Body of pancreas (tissue), 4 donors: ENCODE measurements at regions not wholly inside any gene's neighbourhood (a gene's known extent, or its start where the extent isn't known, plus 50 kb on each side); places are given as distances from the start of the nearest gene placed in this dataset.
"Not testable (repeated sequence)": the region's sequence is repeated elsewhere in the genome, so short reads cannot be mapped to it uniquely, and the experiment has no call there.

Experiments
- ATAC-seq: fragments of 150-250 bp; one replicate; pipeline ENCODE4 v1.9.1; 2016
- DNase-seq, 4 donors: peaks; one replicate each; pipeline ENCODE4 v3.0.0-alpha.2; 2019
- H3K27ac ChIP-seq, 4 donors: fragments of 200-600 bp; sonication (generic); 1 replicate in 3 of 4; 2 replicates in 1 of 4; pipeline versions ENCODE4 v1.5.1 to v1.6.1; 2016 to 2019; ENCODE audit warnings: mild to moderate bottlenecking in 1 of 4, mixed read lengths in 1 of 4, moderate library complexity in 1 of 4
- H3K27me3 ChIP-seq, 2 donors: fragments of 200-600 bp; sonication (generic); one replicate each; pipeline ENCODE4 v1.6.0; 2016; ENCODE audit warnings: mild to moderate bottlenecking in 1 of 2
- H3K36me3 ChIP-seq, 2 donors: fragments of 200-600 bp; sonication (generic); replicated peaks in 1 of 2; 2 replicates each; pipeline ENCODE4 v1.5.1; 2016; ENCODE audit warnings: low read depth in 2 of 2; ENCODE audit not compliant: insufficient read depth in 1 of 2
- H3K4me1 ChIP-seq: fragments of 200-600 bp; sonication (generic); one replicate; pipeline ENCODE4 v1.6.0; 2016
- H3K4me3 ChIP-seq, 2 donors: fragments of 200-600 bp; sonication (generic); 1 replicate in 1 of 2; 2 replicates in 1 of 2; pipeline ENCODE4 v1.5.1; 2016 to 2019
- H3K9me3 ChIP-seq, 3 donors: fragments of 200-600 bp; sonication (generic); 1 replicate in 2 of 3; 2 replicates in 1 of 3; pipeline ENCODE4 v1.5.1; 2016
- CTCF ChIP-seq, 7 experiments: fragments of 450-650 bp in 4 of 7; fragments of 200-600 bp in 3 of 7; sonication (generic) in 3 of 7; IDR thresholded peaks; one replicate each; pipeline ENCODE4 v1.5.1; 2016 to 2019; ENCODE audit warnings: antibody characterized with exemption in 7 of 7
- POLR2A ChIP-seq, 3 donors: fragments of 450-650 bp; IDR thresholded peaks; one replicate each; pipeline ENCODE4 v1.6.1; 2016; ENCODE audit warnings: antibody characterized with exemption in 3 of 3, mild to moderate bottlenecking in 2 of 3
- WGBS, 2 donors: methylation state at CpG; one replicate each; pipeline ENCODE4 v1.1.5; 2017; 5-methylcytosine and 5-hydroxymethylcytosine counted together
- intact Hi-C: fragments of 100-400 bp; cut with DNase I; formaldehyde crosslinking; loops from one replicate; pipeline ENCODE4 v1.15.1; 2023

- Histone ChIP-seq H3K4me1 (no peaks in the 10 kb centered on the region), H3K36me3 (no peaks in the 10 kb centered on the region), H3K27me3 (no peaks in the 10 kb centered on the region), H3K9me3 (no peaks in the 10 kb centered on the region), H3K27ac (no peak overlapping the region), H3K4me3 (no peak overlapping the region)
- intact Hi-C loops = no loop called here
- no peak for ATAC-seq
- 79 to 81% methylated on average over 1 of the region's 1 CpG for WGBS, 2 donors
- TF ChIP-seq POLR2A (IDR thresholded peaks at IDR 0.05) (no peak), CTCF (IDR thresholded peaks at IDR 0.05) (no peak)
- DNase-seq = no peak
These were observed 105.8 kb upstream of the PCSK1 start for GRCh38 chr5:96538808-96539250.

GRCh38 chr5:96546120-96546519 lies 113.1 kb upstream of the PCSK1 start:
- WGBS, 2 donors = 87 to 89% methylated on average over 1 of the region's 1 CpG

GRCh38 chr5:96547486-96547885 lies 114.4 kb upstream of the PCSK1 start:
- Histone ChIP-seq H3K27ac (no peak overlapping the region), H3K9me3 (no peaks in the 10 kb centered on the region), H3K4me1 (no peaks in the 10 kb centered on the region), H3K36me3 (no peaks in the 10 kb centered on the region), H3K4me3 (no peak overlapping the region), H3K27me3 (no peaks in the 10 kb centered on the region)
- no peak for TF ChIP-seq CTCF (IDR thresholded peaks at IDR 0.05)
- TF ChIP-seq POLR2A (IDR thresholded peaks at IDR 0.05) = no peak
- ATAC-seq (no peak), DNase-seq (no peak)
- WGBS, 2 donors = 59 to 67% methylated on average over 4 of the region's 4 CpGs
- intact Hi-C loops = no loop called here

More at GRCh38 chr5:96546120-96546519, 113.1 kb upstream of the PCSK1 start:
- H3K27me3 ChIP-seq = no peaks in the 10 kb centered on the region
- no peak overlapping the region for H3K4me3 ChIP-seq
- no peaks in the 10 kb centered on the region for H3K36me3 ChIP-seq
- no peak overlapping the region for H3K27ac ChIP-seq
- ATAC-seq (no peak), DNase-seq (no peak)
- H3K9me3 ChIP-seq = no peaks in the 10 kb centered on the region
- intact Hi-C loops = no loop called here
- TF ChIP-seq CTCF (IDR thresholded peaks at IDR 0.05) (no peak), POLR2A (IDR thresholded peaks at IDR 0.05) (no peak)
- no peaks in the 10 kb centered on the region for H3K4me1 ChIP-seq

- intact Hi-C loops = no loop called here
- Histone ChIP-seq H3K9me3 (no peaks in the 10 kb centered on the region), H3K4me1 (no peaks in the 10 kb centered on the region), H3K4me3 (no peak overlapping the region), H3K36me3 (no peaks in the 10 kb centered on the region), H3K27me3 (no peaks in the 10 kb centered on the region), H3K27ac (no peak overlapping the region)
- no peak for ATAC-seq
- WGBS, 2 donors = 58 to 68% methylated on average over 2 of the region's 2 CpGs
- TF ChIP-seq CTCF (IDR thresholded peaks at IDR 0.05) (no peak), POLR2A (IDR thresholded peaks at IDR 0.05) (no peak)
- no peak for DNase-seq
These were observed 113.3 kb upstream of the CAST start for GRCh38 chr5:96548905-96549304.

GRCh38 chr5:96560857-96561256 lies 101.3 kb upstream of the CAST start:
- H3K27me3 ChIP-seq, intact Hi-C loops, H3K27ac ChIP-seq, DNase-seq, H3K4me3 ChIP-seq, H3K9me3 ChIP-seq, H3K36me3 ChIP-seq, ATAC-seq, H3K4me1 ChIP-seq: not testable (repeated sequence)
- WGBS, 2 donors = 85 to 100% methylated on average over 1 to 2 of the region's 2 CpGs
